Loucy (cell line): ENCODE measurements at regions not wholly inside any gene's neighbourhood (a gene's known extent, or its start where the extent isn't known, plus 50 kb on each side); places are given as distances from the start of the nearest gene placed in this dataset.

Source experiments
- H2AFZ ChIP-seq: fragments of 200-600 bp; sonication (generic); 2 replicates; pipeline ENCODE4 v1.6.0; 2016; ENCODE audit warnings: antibody characterized with exemption, mild to moderate bottlenecking, low read length, moderate library complexity
- H3F3A ChIP-seq: fragments of 200-600 bp; 2 replicates; pipeline ENCODE4 v1.6.0; 2016; ENCODE audit warnings: antibody characterized with exemption, low read depth, mild to moderate bottlenecking
- H3K27me3 ChIP-seq: fragments of 200-600 bp; sonication (generic); 2 replicates; pipeline ENCODE4 v1.6.1; 2014; ENCODE audit warnings: low read length, mild to moderate bottlenecking; ENCODE audit not compliant: insufficient read depth, poor library complexity, severe bottlenecking
- H3K36me3 ChIP-seq: fragments of 200-600 bp; sonication (generic); 2 replicates; pipeline ENCODE4 v1.6.1; 2016; ENCODE audit warnings: low read length; ENCODE audit not compliant: insufficient read depth
- H3K4me1 ChIP-seq: fragments of 200-600 bp; sonication (generic); 2 replicates; pipeline ENCODE4 v1.5.1; 2014; ENCODE audit warnings: low read length, mild to moderate bottlenecking; ENCODE audit not compliant: insufficient read depth, poor library complexity, severe bottlenecking
- H3K4me2 ChIP-seq: fragments of 200-600 bp; sonication (generic); 2 replicates; pipeline ENCODE4 v1.6.0; 2014; ENCODE audit warnings: antibody characterized with exemption, low read length, low read depth, mild to moderate bottlenecking; ENCODE audit not compliant: poor library complexity, severe bottlenecking
- H3K4me3 ChIP-seq: fragments of 200-600 bp; sonication (generic); 2 replicates; pipeline ENCODE4 v1.5.1; 2014; ENCODE audit warnings: low read length, mild to moderate bottlenecking, mixed read lengths; ENCODE audit not compliant: poor library complexity, severe bottlenecking
- H3K79me2 ChIP-seq: fragments of 200-600 bp; sonication (generic); 2 replicates; pipeline ENCODE4 v1.6.1; 2014; ENCODE audit warnings: low read length; ENCODE audit not compliant: insufficient read depth
- H3K9ac ChIP-seq: fragments of 200-600 bp; sonication (generic); 2 replicates; pipeline ENCODE4 v1.6.0; 2014; ENCODE audit warnings: mild to moderate bottlenecking, low read depth, low read length, moderate library complexity; ENCODE audit not compliant: poor library complexity, severe bottlenecking
- H3K9me2 ChIP-seq: fragments of 200-600 bp; sonication (generic); replicated peaks from 2 replicates; pipeline ENCODE4 v1.6.1; 2016; ENCODE audit warnings: low read depth, low read length, mixed read lengths
- H3K9me3 ChIP-seq: fragments of 200-600 bp; sonication (generic); 2 replicates; pipeline ENCODE4 v1.6.1; 2014; ENCODE audit warnings: mild to moderate bottlenecking, antibody characterized with exemption, low read length, low read depth; ENCODE audit not compliant: insufficient read depth
- H4K20me1 ChIP-seq: fragments of 200-600 bp; sonication (generic); 2 replicates; pipeline ENCODE4 v1.6.0; 2014; ENCODE audit warnings: antibody characterized with exemption, low read length, mild to moderate bottlenecking; ENCODE audit not compliant: insufficient read depth, poor library complexity, severe bottlenecking
- CTCF ChIP-seq: fragments of 200-600 bp; sonication (generic); conservative IDR thresholded peaks from 2 replicates; pipeline ENCODE4 v1.5.1; 2014; ENCODE audit warnings: mild to moderate bottlenecking, antibody characterized with exemption, low read length
- EZH2phosphoT487 ChIP-seq: fragments of 200-600 bp; IDR thresholded peaks from 2 replicates; pipeline ENCODE4 v1.6.1; 2018; ENCODE audit warnings: antibody characterized with exemption, mild to moderate bottlenecking, moderate library complexity, borderline replicate concordance

GRCh38 chr20:51165131-51165530 lies 142.2 kb upstream of the KCNG1 start:
- no peak overlapping the region for H2AFZ ChIP-seq
- H3K4me2 ChIP-seq = no peak overlapping the region
- H4K20me1 ChIP-seq = no peaks in the 10 kb centered on the region
- H3K9me3 ChIP-seq = no peaks in the 10 kb centered on the region
- H3K9ac ChIP-seq = no peak overlapping the region
- no peaks in the 10 kb centered on the region for H3F3A ChIP-seq
- H3K27me3 ChIP-seq = no peaks in the 10 kb centered on the region
- no peaks in the 10 kb centered on the region for H3K36me3 ChIP-seq
- no peaks in the 10 kb centered on the region for H3K9me2 ChIP-seq
- TF ChIP-seq CTCF (no peak), EZH2phosphoT487 (no peak)
- H3K4me3 ChIP-seq = no peak overlapping the region
- H3K79me2 ChIP-seq = no peaks in the 10 kb centered on the region
- H3K4me1 ChIP-seq = no peaks in the 10 kb centered on the region

- no peak overlapping the region for H3K4me3 ChIP-seq
- no peaks in the 10 kb centered on the region for H3K27me3 ChIP-seq
- no peak overlapping the region for H2AFZ ChIP-seq
- no peaks in the 10 kb centered on the region for H3K9me2 ChIP-seq
- H3K4me1 ChIP-seq = no peaks in the 10 kb centered on the region
- no peaks in the 10 kb centered on the region for H4K20me1 ChIP-seq
- no peaks in the 10 kb centered on the region for H3K9me3 ChIP-seq
- H3K36me3 ChIP-seq = no peaks in the 10 kb centered on the region
- H3K4me2 ChIP-seq = no peak overlapping the region
- no peaks in the 10 kb centered on the region for H3K79me2 ChIP-seq
- TF ChIP-seq EZH2phosphoT487 (no peak), CTCF (no peak)
- H3K9ac ChIP-seq = no peak overlapping the region
- H3F3A ChIP-seq = no peaks in the 10 kb centered on the region
Measured at GRCh38 chr20:51164731-51165130, 141.8 kb upstream of the KCNG1 start.

- Histone ChIP-seq H3K9me3 (no peaks in the 10 kb centered on the region), H3F3A (no peaks in the 10 kb centered on the region), H3K36me3 (no peaks in the 10 kb centered on the region), H2AFZ (no peak overlapping the region), H3K4me1 (no peaks in the 10 kb centered on the region), H3K4me3 (no peak overlapping the region), H3K4me2 (no peak overlapping the region), H4K20me1 (no peaks in the 10 kb centered on the region), H3K9me2 (no peaks in the 10 kb centered on the region), H3K27me3 (no peaks in the 10 kb centered on the region), H3K9ac (no peak overlapping the region), H3K79me2 (no peaks in the 10 kb centered on the region)
- TF ChIP-seq CTCF (no peak), EZH2phosphoT487 (no peak)
Measured at GRCh38 chr20:51163996-51164600, 141.2 kb upstream of the KCNG1 start.
